ENCODE measurements at regions not wholly inside any gene's neighbourhood (a gene's known extent, or its start where the extent isn't known, plus 50 kb on each side); places are given as distances from the start of the nearest gene placed in this dataset.

- no peaks in the 10 kb centered on the region for H3K4me1 Mint-ChIP-seq (ENCODE audit: low read depth, unreplicated experiment)
- no peaks in the 10 kb centered on the region for H3K9me3 Mint-ChIP-seq (ENCODE audit: unreplicated experiment)
- TF ChIP-seq CTCF (IDR thresholded peaks at IDR 0.05; ENCODE audit: partially characterized antibody, unreplicated experiment): no peak
- no peak overlapping the region for H3K4me3 Mint-ChIP-seq (ENCODE audit: unreplicated experiment)
- no peaks in the 10 kb centered on the region for H3K36me3 Mint-ChIP-seq (ENCODE audit: unreplicated experiment)
- H3K27ac Mint-ChIP-seq (ENCODE audit: unreplicated experiment): no peak overlapping the region
- no peaks in the 10 kb centered on the region for H3K27me3 Mint-ChIP-seq (ENCODE audit: unreplicated experiment)
- DNase-seq: no peak
Observed at GRCh38 chr6:155684416-155685196, 229.0 kb upstream of the NOX3 start.

- Mint-ChIP-seq H3K27ac (ENCODE audit: unreplicated experiment) (no peak overlapping the region), H3K36me3 (ENCODE audit: unreplicated experiment) (no peaks in the 10 kb centered on the region), H3K27me3 (ENCODE audit: unreplicated experiment) (no peaks in the 10 kb centered on the region), H3K4me1 (ENCODE audit: low read depth, unreplicated experiment) (no peaks in the 10 kb centered on the region), H3K4me3 (ENCODE audit: unreplicated experiment) (no peak overlapping the region), H3K9me3 (ENCODE audit: unreplicated experiment) (no peaks in the 10 kb centered on the region)
- no peak for DNase-seq
- no peak for TF ChIP-seq CTCF (IDR thresholded peaks at IDR 0.05; ENCODE audit: partially characterized antibody, unreplicated experiment)
Observed at GRCh38 chr6:155678361-155678760, 222.7 kb upstream of the NOX3 start.

- no peaks in the 10 kb centered on the region for H3K36me3 Mint-ChIP-seq (ENCODE audit: unreplicated experiment)
- TF ChIP-seq CTCF (IDR thresholded peaks at IDR 0.05; ENCODE audit: partially characterized antibody, unreplicated experiment): no peak
- no peak for DNase-seq
- no peak overlapping the region for H3K4me3 Mint-ChIP-seq (ENCODE audit: unreplicated experiment)
- no peaks in the 10 kb centered on the region for H3K4me1 Mint-ChIP-seq (ENCODE audit: low read depth, unreplicated experiment)
- H3K9me3 Mint-ChIP-seq (ENCODE audit: unreplicated experiment): no peaks in the 10 kb centered on the region
- no peak overlapping the region for H3K27ac Mint-ChIP-seq (ENCODE audit: unreplicated experiment)
- no peaks in the 10 kb centered on the region for H3K27me3 Mint-ChIP-seq (ENCODE audit: unreplicated experiment)
Observed at GRCh38 chr6:155676346-155676745, 220.7 kb upstream of the NOX3 start.

GRCh38 chr6:155670655-155671054 lies 215.0 kb upstream of the NOX3 start:
- Mint-ChIP-seq H3K9me3 (ENCODE audit: unreplicated experiment) (no peaks in the 10 kb centered on the region), H3K4me1 (ENCODE audit: low read depth, unreplicated experiment) (no peaks in the 10 kb centered on the region), H3K4me3 (ENCODE audit: unreplicated experiment) (no peak overlapping the region), H3K27me3 (ENCODE audit: unreplicated experiment) (no peaks in the 10 kb centered on the region), H3K36me3 (ENCODE audit: unreplicated experiment) (no peaks in the 10 kb centered on the region), H3K27ac (ENCODE audit: unreplicated experiment) (no peak overlapping the region)
- TF ChIP-seq CTCF (IDR thresholded peaks at IDR 0.05; ENCODE audit: partially characterized antibody, unreplicated experiment): no peak
- DNase-seq: no peak

GRCh38 chr6:155660251-155660977 lies 204.8 kb upstream of the NOX3 start:
- Mint-ChIP-seq H3K27ac (ENCODE audit: unreplicated experiment) (no peak overlapping the region), H3K36me3 (ENCODE audit: unreplicated experiment) (no peaks in the 10 kb centered on the region), H3K9me3 (ENCODE audit: unreplicated experiment) (no peaks in the 10 kb centered on the region), H3K27me3 (ENCODE audit: unreplicated experiment) (no peaks in the 10 kb centered on the region), H3K4me3 (ENCODE audit: unreplicated experiment) (no peak overlapping the region), H3K4me1 (ENCODE audit: low read depth, unreplicated experiment) (no peaks in the 10 kb centered on the region)
- TF ChIP-seq CTCF (IDR thresholded peaks at IDR 0.05; ENCODE audit: partially characterized antibody, unreplicated experiment): no peak
- no peak for DNase-seq
